HG03066 (cell line): ENCODE measurements at regions not wholly inside any gene's neighbourhood (a gene's known extent, or its start where the extent isn't known, plus 50 kb on each side); places are given as distances from the start of the nearest gene placed in this dataset.

Experiments
- ATAC-seq: cut with Tn5 transposase; IDR thresholded peaks from one replicate; pipeline ENCODE4 v1.9.1; 2021; ENCODE audit warnings: low read depth; ENCODE audit not compliant: unreplicated experiment

- no peak for ATAC-seq
These were observed 286.5 kb downstream of the SQOR start for GRCh38 chr15:45921376-45921775.

GRCh38 chr15:45921978-45922377 lies 287.1 kb downstream of the SQOR start:
- ATAC-seq = no peak

- ATAC-seq = no peak
These were observed 306.5 kb downstream of the SQOR start for GRCh38 chr15:45941367-45941766.

GRCh38 chr15:45943240-45943639 lies 308.4 kb downstream of the SQOR start:
- peak; percentile 78 for ATAC-seq

GRCh38 chr15:45946111-45946510 lies 311.3 kb downstream of the SQOR start:
- no peak for ATAC-seq

- no peak for ATAC-seq
These were observed 313.4 kb downstream of the SQOR start for GRCh38 chr15:45948181-45948621.

- ATAC-seq = no peak
These were observed 324.1 kb downstream of the SQOR start for GRCh38 chr15:45958924-45959323.

GRCh38 chr15:45962733-45963132 lies 327.9 kb downstream of the SQOR start:
- ATAC-seq = no peak

- no peak for ATAC-seq
These were observed 335.7 kb downstream of the SQOR start for GRCh38 chr15:45970542-45970941.

GRCh38 chr15:45980366-45980765 lies 345.5 kb downstream of the SQOR start:
- no peak for ATAC-seq

- no peak for ATAC-seq
These were observed 346.8 kb downstream of the SQOR start for GRCh38 chr15:45981625-45982024.

GRCh38 chr15:45991863-45992262 lies 357.0 kb downstream of the SQOR start:
- no peak for ATAC-seq

- no peak for ATAC-seq
These were observed 358.2 kb downstream of the SQOR start for GRCh38 chr15:45993072-45993471.

- ATAC-seq = no peak
These were observed 358.7 kb downstream of the SQOR start for GRCh38 chr15:45993508-45993907.

GRCh38 chr15:45995800-45996199 lies 361.0 kb downstream of the SQOR start:
- ATAC-seq = no peak

GRCh38 chr15:46014532-46014931 lies 379.7 kb downstream of the SQOR start:
- ATAC-seq = no peak

GRCh38 chr15:46034755-46035154 lies 399.9 kb downstream of the SQOR start:
- no peak for ATAC-seq

- ATAC-seq = no peak
These were observed 404.9 kb downstream of the SQOR start for GRCh38 chr15:46039703-46040102.

- ATAC-seq = no peak
These were observed 407.1 kb downstream of the SQOR start for GRCh38 chr15:46041905-46042304.

- no peak for ATAC-seq
These were observed 425.2 kb downstream of the SQOR start for GRCh38 chr15:46059921-46060594.

- ATAC-seq = no peak
These were observed 426.2 kb downstream of the SQOR start for GRCh38 chr15:46061002-46061401.

- ATAC-seq = no peak
These were observed 442.4 kb downstream of the SQOR start for GRCh38 chr15:46077220-46077619.

- ATAC-seq = no peak
These were observed 444.2 kb downstream of the SQOR start for GRCh38 chr15:46079046-46079445.
